HG02970 (cell line): ENCODE measurements at regions not wholly inside any gene's neighbourhood (a gene's known extent, or its start where the extent isn't known, plus 50 kb on each side); places are given as distances from the start of the nearest gene placed in this dataset.
"Not testable (repeated sequence)": the region's sequence is repeated elsewhere in the genome, so short reads cannot be mapped to it uniquely, and the experiment has no call there.

Source experiments
- ATAC-seq: cut with Tn5 transposase; IDR thresholded peaks from one replicate; pipeline ENCODE4 v1.9.1; 2021; ENCODE audit warnings: mild to moderate bottlenecking, moderate library complexity, moderate number of reproducible peaks; ENCODE audit not compliant: unreplicated experiment, low FRiP score

DNA sequence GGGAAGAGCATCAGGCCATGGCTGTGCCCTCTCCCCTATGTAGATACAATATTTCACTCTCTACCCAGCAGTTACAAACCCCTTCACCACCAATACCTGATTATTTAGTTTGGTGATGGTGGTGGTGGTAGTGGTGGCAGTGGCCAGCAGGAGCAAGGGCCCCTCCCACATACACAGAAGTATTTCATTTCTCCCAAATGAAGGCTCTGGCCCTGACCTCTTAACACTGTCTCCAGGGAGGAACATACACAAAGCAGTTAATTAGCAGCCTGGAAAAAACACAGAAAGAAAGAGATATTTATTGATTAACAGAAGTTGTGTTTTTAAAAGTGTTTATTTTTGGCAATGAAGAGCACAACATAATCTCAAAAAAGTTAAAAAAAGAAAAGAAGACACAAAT, 212.7 kb upstream of the SAMSN1 start:
- ATAC-seq: no peak

GRCh38 chr21:14757533-14758327, 211.6 kb upstream of the SAMSN1 start:
- no peak for ATAC-seq

DNA sequence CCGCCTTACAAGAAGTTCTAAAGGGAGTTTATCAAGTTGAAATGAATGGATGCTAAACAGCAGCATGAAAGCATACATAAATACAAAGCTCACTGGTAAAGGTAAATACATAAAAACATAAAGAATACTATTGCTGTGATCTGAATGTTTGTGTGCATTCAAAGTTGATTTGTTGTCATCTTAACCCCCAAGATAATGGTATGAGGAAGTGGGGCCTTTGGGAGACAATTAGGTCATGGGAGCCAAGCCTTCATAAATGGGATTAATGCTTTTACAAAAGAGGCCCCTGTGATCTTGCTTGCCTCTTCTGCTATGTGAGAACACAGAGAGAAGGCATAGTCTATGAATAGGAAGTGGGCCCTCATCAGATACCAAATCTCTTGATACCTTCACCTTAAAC, 209.0 kb upstream of the SAMSN1 start:
- no peak for ATAC-seq

- no peak for ATAC-seq
Observed at GRCh38 chr21:14754682-14755081, 208.6 kb upstream of the SAMSN1 start.

DNA sequence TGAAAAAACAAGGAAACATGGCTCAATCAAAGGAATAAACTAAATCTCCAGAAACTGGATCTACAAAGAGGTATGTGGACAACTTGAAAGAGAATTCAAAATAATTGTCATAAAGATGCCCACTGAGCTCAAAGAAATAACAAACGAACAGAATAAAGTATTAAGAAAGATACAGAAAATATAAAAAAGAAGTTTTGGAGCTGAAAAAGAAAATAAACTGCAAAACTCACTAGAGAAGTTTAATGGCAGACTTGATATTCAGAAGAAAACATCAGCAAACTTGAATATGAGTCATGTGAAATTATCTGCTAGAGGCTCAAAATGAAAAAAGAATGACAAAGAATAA, 208.1 kb upstream of the SAMSN1 start:
- no peak for ATAC-seq

DNA sequence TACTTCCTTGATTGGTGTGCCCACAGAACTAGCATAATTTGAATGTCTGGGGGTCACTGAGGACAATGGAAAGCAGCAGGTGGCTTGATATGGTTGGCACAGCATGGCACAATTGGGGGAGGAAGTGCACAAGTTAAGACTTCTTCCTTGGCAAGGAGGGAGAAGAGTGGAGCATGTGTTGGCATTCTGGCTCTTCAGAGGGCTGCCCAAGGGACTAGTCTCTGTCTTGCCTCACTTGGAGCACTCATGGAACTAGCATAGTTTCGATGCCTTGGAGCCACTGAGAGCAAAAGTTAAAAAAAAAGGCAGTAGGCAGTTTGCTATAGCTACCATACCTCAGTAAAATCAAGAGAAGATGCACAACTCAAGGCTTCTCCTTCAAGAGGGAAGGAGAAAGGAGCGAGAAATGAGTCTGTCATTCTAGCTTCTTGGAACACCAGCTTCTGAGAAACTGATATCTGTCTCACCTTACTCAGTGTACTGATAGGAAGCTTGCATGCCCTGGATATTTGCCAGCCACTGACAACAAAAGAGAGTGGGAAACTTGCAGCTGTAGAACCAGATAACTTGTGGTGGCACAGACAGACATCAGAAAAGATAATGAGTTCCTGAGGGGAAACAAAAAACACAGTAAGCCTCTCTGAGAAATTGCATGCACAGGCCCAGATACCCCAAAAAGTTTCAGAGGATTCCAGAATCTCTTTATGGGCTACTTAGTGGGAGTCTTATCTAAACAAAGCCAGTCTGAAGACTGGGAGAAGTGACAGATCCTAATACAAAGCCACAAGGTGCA, 207.5 kb upstream of the SAMSN1 start:
- ATAC-seq: no peak

DNA sequence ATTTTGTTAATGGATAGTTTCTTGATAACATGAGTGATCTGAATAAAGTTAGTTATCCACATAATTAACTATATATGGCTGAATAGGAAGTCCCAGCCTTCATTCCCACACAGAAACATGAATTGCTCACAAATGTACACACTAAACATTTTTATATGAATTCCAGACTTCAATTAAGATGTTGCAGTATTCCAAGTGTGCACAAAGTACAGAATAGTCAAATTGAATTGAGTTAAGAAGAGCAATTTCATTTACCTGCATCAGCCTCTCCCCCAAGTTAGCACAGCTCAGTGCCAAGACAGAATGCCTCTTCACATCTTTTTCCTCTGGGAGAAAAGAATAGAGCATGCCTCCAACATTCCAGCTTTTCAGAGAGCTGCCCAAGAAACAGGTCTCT, 207.0 kb upstream of the SAMSN1 start:
- no peak for ATAC-seq

DNA sequence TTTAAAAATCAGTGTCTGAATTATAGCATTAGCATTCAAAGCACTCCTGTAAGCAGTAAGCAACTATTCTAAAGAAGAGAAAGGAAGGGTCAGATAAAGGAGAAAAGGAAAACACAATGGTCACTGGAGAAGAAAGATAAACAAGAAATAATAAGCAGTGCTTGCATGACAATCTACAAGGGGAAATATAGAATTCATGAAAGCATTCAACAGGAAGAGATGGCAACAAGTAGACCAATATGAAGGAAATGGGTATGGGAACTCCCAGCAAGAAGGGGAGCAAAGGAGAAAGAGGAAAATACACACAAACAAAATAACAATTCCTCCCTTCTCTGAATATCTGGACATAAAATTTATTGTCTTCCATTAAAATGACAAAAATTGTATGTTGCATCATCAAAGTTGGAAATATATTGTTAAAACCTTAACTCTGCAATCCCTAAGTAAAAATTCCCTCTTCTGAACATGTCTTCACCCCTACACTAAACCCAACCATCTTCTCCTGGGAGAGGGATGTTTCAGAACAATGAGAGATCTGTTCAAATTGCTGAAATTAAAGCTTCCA, 206.3 kb upstream of the SAMSN1 start:
- ATAC-seq: no peak

DNA sequence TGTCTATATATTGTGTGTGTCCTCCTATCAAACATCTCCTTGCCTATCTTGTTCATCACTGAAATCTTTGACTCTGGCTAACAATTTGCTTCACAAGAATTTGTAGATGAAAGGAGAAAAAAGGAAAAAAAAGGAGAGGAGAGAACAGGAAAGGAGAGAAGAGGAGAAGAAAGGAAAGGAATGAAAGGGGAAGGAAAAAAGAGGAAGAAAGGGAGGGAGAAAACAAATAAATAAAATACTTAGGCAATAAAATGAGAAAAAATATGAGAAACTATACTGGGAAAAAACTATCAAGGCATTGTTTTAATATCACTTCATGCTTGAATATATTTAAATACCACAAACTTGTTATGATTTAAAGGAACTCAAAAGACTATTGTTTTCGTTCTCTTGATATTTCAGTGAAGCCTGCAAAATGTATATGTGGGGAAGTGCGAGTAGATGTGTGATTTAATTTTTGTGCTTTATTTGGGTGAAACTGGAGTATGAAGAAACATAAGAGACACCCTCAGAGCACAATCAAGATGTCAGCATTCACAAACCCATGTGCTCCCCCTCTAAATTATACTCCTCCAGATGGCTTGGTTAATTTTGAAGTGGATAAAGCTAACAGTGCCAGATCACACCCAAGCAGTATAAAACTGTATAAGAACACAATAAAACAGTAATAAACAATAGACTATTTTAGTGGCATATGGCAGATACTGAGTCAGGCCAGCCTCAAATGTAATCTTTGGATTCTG, 205.7 kb upstream of the SAMSN1 start:
- no peak for ATAC-seq

GRCh38 chr21:14751011-14751410, 204.9 kb upstream of the SAMSN1 start:
- no peak for ATAC-seq

DNA sequence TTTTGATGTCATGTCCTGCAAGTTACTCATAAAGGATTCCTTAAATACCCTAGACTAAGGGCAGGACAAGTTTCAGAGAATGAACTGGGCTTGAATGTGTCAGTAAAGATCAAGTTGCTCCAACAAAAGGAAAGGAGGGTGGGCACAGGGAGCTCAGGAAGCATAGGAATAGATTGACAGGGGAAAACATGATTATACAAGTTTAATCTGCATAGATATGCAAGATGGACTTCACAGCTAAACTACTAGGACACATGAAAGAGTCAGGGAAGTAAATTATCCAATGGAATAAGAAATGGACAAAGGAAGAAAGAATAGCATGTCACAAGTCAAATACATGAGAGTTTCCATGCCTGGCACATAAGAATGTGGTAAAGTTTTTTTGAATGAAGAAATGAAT, 203.9 kb upstream of the SAMSN1 start:
- no peak for ATAC-seq

- ATAC-seq: no peak
Observed at GRCh38 chr21:14748662-14749061, 202.5 kb upstream of the SAMSN1 start.

GRCh38 chr21:14744368-14744767, 198.3 kb upstream of the SAMSN1 start:
- no peak for ATAC-seq

DNA sequence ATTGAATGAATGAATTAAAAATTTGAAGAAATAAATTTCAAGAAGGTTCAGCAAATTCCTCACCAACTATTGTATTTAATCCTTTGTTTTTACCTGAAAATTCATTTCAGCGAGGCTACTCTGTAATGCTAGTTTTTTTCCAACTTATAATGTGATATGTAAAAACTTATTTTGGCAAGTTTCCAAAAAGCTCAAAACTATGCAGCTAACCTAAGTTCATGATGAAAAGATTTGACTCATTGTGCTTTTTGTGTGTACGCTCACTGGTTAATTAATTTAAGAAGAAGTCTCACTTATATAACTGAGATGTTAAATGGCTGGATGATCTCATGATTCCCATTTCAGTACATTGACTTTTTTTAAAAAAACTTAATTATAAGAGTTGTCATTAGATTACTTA, 196.0 kb upstream of the SAMSN1 start:
- ATAC-seq: no peak

GRCh38 chr21:14741256-14741655, 195.1 kb upstream of the SAMSN1 start:
- ATAC-seq: no peak

DNA sequence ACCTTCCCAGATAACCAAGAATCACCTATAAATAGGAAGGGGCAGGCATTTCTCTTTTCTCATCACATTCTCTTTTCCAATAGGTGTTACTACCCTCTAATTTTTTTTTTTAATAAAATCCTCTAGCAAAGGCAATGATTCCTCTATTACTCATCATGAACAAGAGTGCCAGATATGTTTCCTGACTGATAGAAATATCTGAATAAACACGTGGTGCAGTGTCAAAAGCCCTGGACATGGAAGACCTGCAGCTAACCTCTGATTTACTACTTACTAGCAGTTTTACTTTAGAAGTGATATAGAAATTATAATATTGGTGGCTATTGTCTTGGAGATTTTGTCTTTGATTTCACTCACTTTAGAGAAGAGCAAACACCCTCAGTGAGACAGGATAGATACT, 194.6 kb upstream of the SAMSN1 start:
- no peak for ATAC-seq

DNA sequence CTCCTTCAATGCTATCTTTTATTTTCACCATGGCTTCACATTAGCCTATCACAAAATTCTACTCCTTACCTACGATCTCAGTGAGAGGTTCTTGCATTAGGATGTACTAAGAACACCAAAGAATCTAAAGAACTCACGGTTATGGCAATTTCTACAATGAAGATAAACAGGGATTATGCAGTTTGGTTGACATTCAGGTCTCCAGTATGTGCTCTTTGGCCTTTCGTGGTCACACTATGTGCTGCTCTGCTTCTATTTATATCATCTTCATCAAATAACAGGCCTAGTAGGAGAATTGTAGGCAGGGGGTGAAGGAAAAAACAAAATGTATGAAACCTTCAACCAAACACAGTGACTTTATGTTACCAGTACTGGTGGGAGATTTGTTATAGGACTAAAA, 194.0 kb upstream of the SAMSN1 start:
- ATAC-seq: no peak

- ATAC-seq: no peak
Observed at GRCh38 chr21:14739590-14739989, 193.5 kb upstream of the SAMSN1 start.

- not testable (repeated sequence) for ATAC-seq
Observed at GRCh38 chr21:14738576-14738975, 192.5 kb upstream of the SAMSN1 start.

GRCh38 chr21:14737922-14738321, 191.8 kb upstream of the SAMSN1 start:
- ATAC-seq: no peak

DNA sequence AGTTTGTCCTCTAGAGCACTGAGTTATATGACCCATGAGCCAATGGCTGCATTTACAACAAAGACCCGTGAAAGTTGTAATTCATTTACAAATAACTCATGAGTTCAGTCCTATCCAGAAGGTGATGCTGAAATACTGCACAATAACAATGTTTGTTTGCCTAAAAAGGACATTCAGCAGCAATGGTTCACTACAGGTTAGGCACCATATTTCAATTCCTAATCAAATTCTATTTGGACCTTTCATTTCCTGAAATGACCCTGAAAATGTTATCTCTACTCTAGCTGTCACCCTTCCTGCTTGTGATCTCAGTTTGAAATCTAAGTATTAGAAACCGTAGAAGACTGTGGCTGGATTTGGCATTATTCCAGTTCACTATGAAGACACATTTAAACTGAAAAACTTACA, 191.2 kb upstream of the SAMSN1 start:
- no peak for ATAC-seq
